T-cell (primary cell): ENCODE measurements at regions not wholly inside any gene's neighbourhood (a gene's known extent, or its start where the extent isn't known, plus 50 kb on each side); places are given as distances from the start of the nearest gene placed in this dataset.
"Not testable (repeated sequence)": the region's sequence is repeated elsewhere in the genome, so short reads cannot be mapped to it uniquely, and the experiment has no call there.

Experiments used
- ATAC-seq, 4 experiments: fragments of 200-7000 bp in 3 of 4; fragments of 150-1000 bp in 1 of 4; cut with Tn5 transposase; replicated peaks in 1 of 4; 1 replicate in 3 of 4; 2 replicates in 1 of 4; pipeline ENCODE4 v1.10.0; 2021; ENCODE audit warnings: moderate library complexity in 3 of 4, mild to moderate bottlenecking in 2 of 4, moderate number of reproducible peaks in 1 of 4
- CTCF ChIA-PET, 2 donors: fragments of 300-600 bp; sonication (Branson Sonifier 250); formaldehyde crosslinking; loops; one replicate each; lab custom pipeline; 2022; ENCODE audit warnings: antibody characterized with exemption in 2 of 2; lab: Charles Lee
- POLR2A ChIA-PET, 2 donors: fragments of 300-600 bp; sonication (Branson Sonifier 250); formaldehyde crosslinking; loops; one replicate each; lab custom pipeline; 2022; ENCODE audit warnings: antibody characterized with exemption in 2 of 2; lab: Charles Lee
- DNase-seq, 35 experiments: peaks; one replicate each; pipeline versions ENCODE4 v3.0.0 to v3.0.0-alpha.2; 2013 to 2023
- H3K27ac ChIP-seq: one replicate; pipeline ENCODE4 v1.5.1; 2013; ENCODE audit warnings: low read length
- H3K27me3 ChIP-seq, 2 experiments: replicated peaks in 1 of 2; 1 replicate in 1 of 2; 2 replicates in 1 of 2; pipeline versions ENCODE4 v1.6.1 to v1.7.0; 2013; ENCODE audit warnings: low read length in 1 of 2, mixed read lengths in 1 of 2; ENCODE audit not compliant: control insufficient read depth in 2 of 2, insufficient read depth in 2 of 2; ENCODE audit errors: extremely low read depth in 1 of 2
- H3K36me3 ChIP-seq, 2 donors: 1 replicate in 1 of 2; 2 replicates in 1 of 2; pipeline versions ENCODE4 v1.6.1 to v1.7.0; 2013; ENCODE audit warnings: low read length in 1 of 2; ENCODE audit not compliant: control insufficient read depth in 2 of 2, insufficient read depth in 1 of 2; ENCODE audit errors: extremely low read depth in 1 of 2
- H3K4me1 ChIP-seq, 2 experiments: 1 replicate in 1 of 2; 2 replicates in 1 of 2; pipeline versions ENCODE4 v1.6.1 to v1.7.0; 2013; ENCODE audit warnings: low read length in 2 of 2, mixed read lengths in 1 of 2; ENCODE audit not compliant: insufficient read depth in 2 of 2, control insufficient read depth in 1 of 2; ENCODE audit errors: extremely low read depth in 1 of 2
- H3K4me3 ChIP-seq, 2 donors: 1 replicate in 1 of 2; 2 replicates in 1 of 2; pipeline versions ENCODE4 v1.5.1 to v1.7.0; 2013; ENCODE audit warnings: mild to moderate bottlenecking in 2 of 2, low read length in 1 of 2, moderate library complexity in 1 of 2; ENCODE audit not compliant: control insufficient read depth in 1 of 2; ENCODE audit errors: extremely low read depth in 1 of 2
- H3K9me3 ChIP-seq: 2 replicates; pipeline ENCODE4 v1.7.0; 2013
- H3K27ac Mint-ChIP-seq, 2 donors: one replicate each; pipeline ENCODE4 v1.8.0; 2020 to 2021; ENCODE audit warnings: mild to moderate bottlenecking in 2 of 2, mixed read lengths in 2 of 2
- H3K27me3 Mint-ChIP-seq, 2 donors: one replicate each; pipeline ENCODE4 v1.8.0; 2021 to 2022; ENCODE audit warnings: mixed read lengths in 2 of 2
- H3K36me3 Mint-ChIP-seq: one replicate; pipeline ENCODE4 v1.8.0; 2021; ENCODE audit warnings: mixed read lengths
- H3K4me1 Mint-ChIP-seq, 3 donors: one replicate each; pipeline ENCODE4 v1.8.0; 2020 to 2022; ENCODE audit warnings: mixed read lengths in 3 of 3, mild to moderate bottlenecking in 1 of 3
- H3K4me3 Mint-ChIP-seq, 3 donors: one replicate each; pipeline ENCODE4 v1.8.0; 2020 to 2022; ENCODE audit warnings: mild to moderate bottlenecking in 3 of 3, mixed read lengths in 3 of 3, moderate library complexity in 3 of 3
- H3K9me3 Mint-ChIP-seq, 3 donors: one replicate each; pipeline ENCODE4 v1.8.0; 2020 to 2022; ENCODE audit warnings: mixed read lengths in 3 of 3
- WGBS: methylation state at CpG from one replicate; pipeline ENCODE4 v1.1.5; 2013; ENCODE audit warnings: missing lambda C conversion rate; ENCODE audit not compliant: insufficient coverage; 5-methylcytosine and 5-hydroxymethylcytosine counted together

GRCh38 chr12:84397846-84398245, 514.8 kb downstream of the SLC6A15 start:
- Histone ChIP-seq H3K27ac (no peak overlapping the region), H3K36me3 (no peaks in the 10 kb centered on the region), H3K9me3 (no peaks in the 10 kb centered on the region), H3K4me3 (no peak overlapping the region), H3K4me1 (no peaks in the 10 kb centered on the region), H3K27me3 (no peaks in the 10 kb centered on the region)
- no peaks in the 10 kb centered on the region for H3K27me3 Mint-ChIP-seq
- CTCF ChIA-PET, result no interaction called here
- no peak overlapping the region for H3K4me3 Mint-ChIP-seq
- no peaks in the 10 kb centered on the region for H3K36me3 Mint-ChIP-seq
- ATAC-seq (no peak), DNase-seq (no peak)
- H3K27ac Mint-ChIP-seq, result no peak overlapping the region
- no peaks in the 10 kb centered on the region for H3K4me1 Mint-ChIP-seq
- POLR2A ChIA-PET, result no interaction called here
- no peaks in the 10 kb centered on the region for H3K9me3 Mint-ChIP-seq

DNA sequence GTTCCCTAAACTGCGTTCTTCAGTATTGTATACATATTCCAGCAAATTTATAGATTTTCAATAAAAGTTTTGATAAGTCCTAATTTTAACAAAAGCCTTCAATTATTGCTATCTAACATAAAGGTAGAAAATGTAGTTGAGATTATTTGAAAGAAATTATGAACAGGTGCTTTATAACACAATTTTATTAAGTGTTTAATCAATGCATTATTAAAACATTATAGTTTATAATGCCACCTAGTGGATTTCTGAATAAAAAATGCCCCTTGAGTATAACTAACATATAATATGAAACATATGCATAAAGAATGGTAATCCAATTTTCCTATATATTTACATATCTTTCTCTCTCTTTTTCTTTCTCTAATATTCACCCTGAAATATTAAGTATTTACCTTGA, 515.3 kb downstream of the SLC6A15 start:
- ATAC-seq, result no peak
- Histone ChIP-seq H3K9me3 (no peaks in the 10 kb centered on the region), H3K4me3 (no peak overlapping the region), H3K27me3 (no peaks in the 10 kb centered on the region), H3K4me1 (no peaks in the 10 kb centered on the region), H3K36me3 (no peaks in the 10 kb centered on the region), H3K27ac (no peak overlapping the region)
- no peaks in the 10 kb centered on the region for H3K27me3 Mint-ChIP-seq
- DNase-seq, result no peak
- H3K4me3 Mint-ChIP-seq, result no peak overlapping the region
- no peak overlapping the region for H3K27ac Mint-ChIP-seq
- WGBS, result no CpG with 5 or more reads among the region's 1 CpG
- ChIA-PET CTCF (no interaction called here), POLR2A (no interaction called here)
- no peaks in the 10 kb centered on the region for H3K4me1 Mint-ChIP-seq
- peaks cover 0 to 3% (median 0%) of the 10 kb centered on the region in 3 donors for H3K9me3 Mint-ChIP-seq
- no peaks in the 10 kb centered on the region for H3K36me3 Mint-ChIP-seq

DNA sequence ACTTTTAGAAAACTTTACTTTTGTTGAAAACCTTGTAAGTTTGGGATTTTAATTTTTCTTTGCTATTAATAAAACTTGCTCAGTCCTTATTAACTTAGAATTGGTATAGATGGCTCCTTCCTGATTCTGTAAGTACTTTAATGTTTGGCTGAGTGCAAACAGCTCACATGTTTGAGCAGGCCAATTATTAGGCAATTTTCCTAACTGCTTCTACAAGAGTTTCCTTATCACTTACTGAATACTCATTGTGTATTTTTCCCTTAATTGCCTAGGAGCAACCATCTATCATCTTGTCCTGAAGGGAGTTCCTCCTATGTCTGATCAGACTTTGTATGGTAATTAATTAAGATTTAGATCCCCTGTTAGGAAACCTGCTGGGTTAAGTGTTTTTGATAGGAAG, 521.4 kb downstream of the SLC6A15 start:
- H3K27ac Mint-ChIP-seq, POLR2A ChIA-PET, H3K36me3 ChIP-seq, H3K4me1 Mint-ChIP-seq, H3K4me1 ChIP-seq, CTCF ChIA-PET, DNase-seq, H3K27me3 Mint-ChIP-seq, ATAC-seq, H3K4me3 ChIP-seq, H3K9me3 ChIP-seq, H3K27ac ChIP-seq, H3K4me3 Mint-ChIP-seq, H3K27me3 ChIP-seq, H3K36me3 Mint-ChIP-seq: not testable (repeated sequence)
- peaks cover 1 to 12% (median 7%) of the 10 kb centered on the region in 3 donors for H3K9me3 Mint-ChIP-seq

DNA sequence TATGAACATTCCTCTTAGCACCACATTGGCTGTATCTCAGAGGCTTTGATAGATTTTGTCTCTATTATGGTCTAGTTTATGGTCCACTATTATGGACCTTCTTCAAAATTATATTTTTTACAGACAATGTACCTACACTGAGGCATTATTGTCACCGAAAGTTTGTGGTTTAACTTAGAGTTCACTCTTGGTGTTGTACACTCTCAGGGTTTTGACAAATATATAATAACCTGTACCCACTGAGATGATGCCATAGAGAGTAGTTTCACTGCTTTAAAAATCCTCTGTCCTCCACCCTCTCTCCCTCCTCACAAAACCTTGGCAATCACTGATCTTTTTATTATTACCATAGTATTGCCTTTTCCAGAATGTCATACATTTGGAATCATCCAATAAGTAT, 528.2 kb downstream of the SLC6A15 start:
- Mint-ChIP-seq H3K4me3 (no peak overlapping the region), H3K4me1 (no peaks in the 10 kb centered on the region), H3K27me3 (no peaks in the 10 kb centered on the region), H3K27ac (no peak overlapping the region), H3K36me3 (no peaks in the 10 kb centered on the region), H3K9me3 (peaks cover 4 to 27% (median 10%) of the 10 kb centered on the region in 3 donors)
- H3K9me3 ChIP-seq, result no peaks in the 10 kb centered on the region
- WGBS, result no CpG with 5 or more reads among the region's 1 CpG
- POLR2A ChIA-PET, result no interaction called here
- H3K4me3 ChIP-seq, result no peak overlapping the region
- CTCF ChIA-PET, result no interaction called here
- DNase-seq (no peak), ATAC-seq (no peak)
- H3K27ac ChIP-seq, result no peak overlapping the region
- H3K36me3 ChIP-seq, result no peaks in the 10 kb centered on the region
- no peaks in the 10 kb centered on the region for H3K27me3 ChIP-seq
- H3K4me1 ChIP-seq, result no peaks in the 10 kb centered on the region

- H3K36me3 ChIP-seq, H3K9me3 ChIP-seq, ATAC-seq, H3K4me3 ChIP-seq, H3K27me3 ChIP-seq, H3K27ac Mint-ChIP-seq, H3K27me3 Mint-ChIP-seq, H3K4me1 Mint-ChIP-seq, DNase-seq, H3K4me3 Mint-ChIP-seq, H3K36me3 Mint-ChIP-seq, H3K27ac ChIP-seq, H3K4me1 ChIP-seq, CTCF ChIA-PET, POLR2A ChIA-PET: not testable (repeated sequence)
- WGBS, result no CpG with 5 or more reads among the region's 1 CpG
- peaks cover 8 to 27% (median 12%) of the 10 kb centered on the region in 3 donors for H3K9me3 Mint-ChIP-seq
Observed at GRCh38 chr12:84382486-84382885, 530.1 kb downstream of the SLC6A15 start.

DNA sequence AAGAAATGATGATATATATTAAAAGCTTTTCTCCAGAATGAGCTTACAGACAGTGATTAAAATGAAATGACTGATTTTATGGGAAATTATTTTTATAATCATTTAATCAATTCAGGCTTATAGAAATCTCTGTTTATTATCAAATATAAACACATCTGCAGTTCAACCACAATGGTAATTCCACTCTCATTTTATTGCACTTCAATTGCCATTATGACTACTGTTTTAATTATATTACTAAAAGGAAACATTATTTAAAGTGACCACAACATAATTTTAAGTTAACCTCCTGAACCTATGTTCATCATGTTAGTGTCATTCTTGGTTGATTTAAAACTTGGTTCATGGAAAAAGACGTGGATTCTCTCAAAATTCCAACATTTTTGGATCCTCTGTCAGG, 536.3 kb downstream of the SLC6A15 start:
- Mint-ChIP-seq H3K36me3 (no peaks in the 10 kb centered on the region), H3K9me3 (peaks cover 4 to 13% (median 9%) of the 10 kb centered on the region in 3 donors), H3K4me3 (no peak overlapping the region), H3K27me3 (no peaks in the 10 kb centered on the region), H3K27ac (no peak overlapping the region), H3K4me1 (no peaks in the 10 kb centered on the region)
- Histone ChIP-seq H3K27ac (no peak overlapping the region), H3K36me3 (no peaks in the 10 kb centered on the region), H3K27me3 (no peaks in the 10 kb centered on the region), H3K4me3 (no peak overlapping the region), H3K4me1 (no peaks in the 10 kb centered on the region), H3K9me3 (no peaks in the 10 kb centered on the region)
- ChIA-PET CTCF (no interaction called here), POLR2A (no interaction called here)
- no CpG with 5 or more reads among the region's 1 CpG for WGBS
- DNase-seq, result no peak
- no peak for ATAC-seq

DNA sequence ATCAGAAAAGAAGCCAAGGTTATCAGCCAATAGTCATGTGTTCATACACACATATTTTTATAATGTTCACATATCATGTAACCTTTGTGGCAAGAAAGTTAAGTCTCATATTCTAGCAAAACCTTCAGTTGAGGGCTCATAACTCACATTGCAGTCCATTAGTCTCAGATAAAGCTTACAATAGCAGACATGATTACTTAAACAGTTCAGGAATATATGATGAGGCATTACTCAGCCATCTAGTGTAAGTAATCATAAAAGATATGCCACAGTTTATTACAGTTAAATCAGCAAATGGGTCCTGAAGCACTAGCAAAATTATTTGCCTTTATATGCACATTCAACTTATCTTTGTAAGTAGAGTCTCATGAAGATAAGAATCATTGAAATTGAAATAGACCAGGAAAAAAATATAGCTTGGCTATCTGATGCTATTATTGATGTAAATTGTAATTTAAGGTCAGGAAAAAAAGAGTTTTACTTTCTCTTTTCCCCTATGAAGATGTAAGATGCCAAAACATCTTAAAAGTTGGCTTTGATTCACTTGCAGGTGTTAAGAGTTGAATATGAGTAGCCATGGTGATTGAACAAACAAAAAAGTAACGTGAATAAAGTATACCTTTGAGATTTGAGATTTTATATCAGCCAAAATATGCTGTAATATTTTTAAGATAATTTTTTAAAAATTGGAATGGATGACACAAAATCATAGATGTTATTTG, 537.0 kb downstream of the SLC6A15 start:
- no peak overlapping the region for H3K4me3 ChIP-seq
- Mint-ChIP-seq H3K27ac (no peak overlapping the region), H3K27me3 (no peaks in the 10 kb centered on the region), H3K4me3 (no peak overlapping the region), H3K36me3 (no peaks in the 10 kb centered on the region), H3K4me1 (no peaks in the 10 kb centered on the region), H3K9me3 (peaks cover 3 to 13% (median 9%) of the 10 kb centered on the region in 3 donors)
- H3K4me1 ChIP-seq, result no peaks in the 10 kb centered on the region
- ChIA-PET POLR2A (no interaction called here), CTCF (interaction anchor here in 1 of 2 donors (0.7 kb wide), 1 partner anchor 1393 kb away, joined by 3 read pairs; no protein-coding TSS in a partner anchor)
- no peaks in the 10 kb centered on the region for H3K27me3 ChIP-seq
- H3K27ac ChIP-seq, result no peak overlapping the region
- no peak for ATAC-seq
- no peaks in the 10 kb centered on the region for H3K9me3 ChIP-seq
- H3K36me3 ChIP-seq, result no peaks in the 10 kb centered on the region
- DNase-seq, result no peak
- no CpG with 5 or more reads among the region's 1 CpG for WGBS
